IPS DF 6.9 (cell line): ENCODE measurements at regions not wholly inside any gene's neighbourhood (a gene's known extent, or its start where the extent isn't known, plus 50 kb on each side); places are given as distances from the start of the nearest gene placed in this dataset.
"Not testable (repeated sequence)": the region's sequence is repeated elsewhere in the genome, so short reads cannot be mapped to it uniquely, and the experiment has no call there.

Experiments
- DNase-seq: peaks from one replicate; pipeline ENCODE4 v3.0.0-alpha.2; 2013; ENCODE audit warnings: low read depth, low spot score
- H3K27ac ChIP-seq: one replicate; pipeline ENCODE4 v1.5.1; 2013; ENCODE audit warnings: low read length, control low read depth
- H3K27me3 ChIP-seq: 2 replicates; pipeline ENCODE4 v1.6.1; 2013; ENCODE audit warnings: mild to moderate bottlenecking, low read length; ENCODE audit not compliant: control insufficient read depth, insufficient read depth
- H3K36me3 ChIP-seq: 2 replicates; pipeline ENCODE4 v1.6.1; 2013; ENCODE audit warnings: low read length; ENCODE audit not compliant: control insufficient read depth, insufficient read depth
- H3K4me1 ChIP-seq: 2 replicates; pipeline ENCODE4 v1.6.1; 2013; ENCODE audit warnings: low read length; ENCODE audit not compliant: control insufficient read depth, insufficient read depth
- H3K4me3 ChIP-seq: 2 replicates; pipeline ENCODE4 v1.5.1; 2013; ENCODE audit warnings: mild to moderate bottlenecking, low read length
- H3K9me3 ChIP-seq: 2 replicates; pipeline ENCODE4 v1.6.1; 2013; ENCODE audit warnings: low read length, inconsistent platforms; ENCODE audit not compliant: control insufficient read depth, insufficient read depth
- whole genome bisulfite sequencing: extraction: QIAGEN DNeasy Blood & Tissue Kit; methylation state at CpG from one replicate; pipeline ENCODE4 v1.1.7; 2013; ENCODE audit warnings: mixed read lengths, missing lambda C conversion rate; ENCODE audit not compliant: insufficient read length, insufficient coverage; 5-methylcytosine and 5-hydroxymethylcytosine counted together

GRCh38 chr13:22812793-22813192, 368.0 kb upstream of the SGCG start:
- Histone ChIP-seq H3K27me3 (no peaks in the 10 kb centered on the region), H3K4me3 (no peak overlapping the region), H3K4me1 (0 out of 2 replicates have a peak, but pooled peaks cover 2% of the 10 kb centered on the region), H3K9me3 (no peaks in the 10 kb centered on the region), H3K27ac (no peak overlapping the region), H3K36me3 (no peaks in the 10 kb centered on the region)
- DNase-seq, result no peak
- WGBS, result no CpG with 5 or more reads among the region's 3 CpGs

- not testable (repeated sequence) for H3K4me3 ChIP-seq, H3K9me3 ChIP-seq, DNase-seq, H3K27ac ChIP-seq, H3K36me3 ChIP-seq, H3K27me3 ChIP-seq, H3K4me1 ChIP-seq
- no CpG with 5 or more reads among the region's 21 CpGs for WGBS
Measured at GRCh38 chr13:22813531-22814377, 367.0 kb upstream of the SGCG start.

DNA sequence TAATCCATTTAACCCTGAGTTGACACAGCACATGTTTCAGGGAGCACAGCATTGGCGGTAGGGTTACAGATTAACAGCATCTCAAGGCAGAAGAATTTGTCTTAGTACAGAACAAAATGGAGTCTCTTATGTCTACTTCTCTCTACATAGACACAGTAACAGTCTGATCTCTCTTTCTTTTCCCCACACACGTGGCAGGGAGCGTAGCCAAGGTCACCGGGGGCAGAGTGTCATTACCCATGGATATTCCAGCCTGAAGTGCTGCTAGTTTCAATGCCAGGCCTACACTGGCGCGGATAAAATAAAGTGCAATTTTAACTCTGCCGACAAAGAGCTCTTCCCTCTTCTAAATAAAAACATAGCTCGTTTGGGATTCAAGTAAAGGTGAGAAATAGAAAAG, 366.3 kb upstream of the SGCG start:
- H3K9me3 ChIP-seq, H3K27me3 ChIP-seq, H3K27ac ChIP-seq, H3K36me3 ChIP-seq, H3K4me3 ChIP-seq, DNase-seq, H3K4me1 ChIP-seq: not testable (repeated sequence)
- WGBS, result no CpG with 5 or more reads among the region's 8 CpGs

DNA sequence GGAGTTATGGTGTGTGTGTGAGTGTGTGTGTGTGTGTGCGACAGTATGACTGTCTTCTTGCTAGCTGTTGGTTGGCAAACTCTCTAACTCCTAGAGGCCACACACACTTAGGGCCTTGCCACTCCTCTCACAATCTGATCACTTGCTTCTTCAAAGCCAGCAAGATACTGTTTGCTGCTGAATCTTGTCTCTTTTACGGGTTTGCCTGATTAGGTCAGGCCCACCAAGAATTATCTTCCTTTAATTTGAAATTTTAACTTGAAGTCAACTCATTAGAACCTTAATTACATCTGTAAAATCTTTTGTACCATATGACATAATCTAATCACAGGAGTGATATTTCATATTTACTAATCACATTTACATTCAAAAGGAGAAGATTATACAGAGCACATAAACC, 359.2 kb upstream of the SGCG start:
- Histone ChIP-seq H3K36me3 (no peaks in the 10 kb centered on the region), H3K4me3 (no peak overlapping the region), H3K9me3 (no peaks in the 10 kb centered on the region), H3K4me1 (no peaks in the 10 kb centered on the region), H3K27ac (no peak overlapping the region), H3K27me3 (no peaks in the 10 kb centered on the region)
- WGBS, result no CpG with 5 or more reads among the region's 2 CpGs
- DNase-seq, result no peak

GRCh38 chr13:22825186-22825585, 355.6 kb upstream of the SGCG start:
- no peaks in the 10 kb centered on the region for H3K9me3 ChIP-seq
- H3K27ac ChIP-seq, result no peak overlapping the region
- H3K27me3 ChIP-seq, result no peaks in the 10 kb centered on the region
- no peak for DNase-seq
- H3K36me3 ChIP-seq, result no peaks in the 10 kb centered on the region
- no CpG with 5 or more reads among the region's 1 CpG for WGBS
- no peak overlapping the region for H3K4me3 ChIP-seq
- no peaks in the 10 kb centered on the region for H3K4me1 ChIP-seq

DNA sequence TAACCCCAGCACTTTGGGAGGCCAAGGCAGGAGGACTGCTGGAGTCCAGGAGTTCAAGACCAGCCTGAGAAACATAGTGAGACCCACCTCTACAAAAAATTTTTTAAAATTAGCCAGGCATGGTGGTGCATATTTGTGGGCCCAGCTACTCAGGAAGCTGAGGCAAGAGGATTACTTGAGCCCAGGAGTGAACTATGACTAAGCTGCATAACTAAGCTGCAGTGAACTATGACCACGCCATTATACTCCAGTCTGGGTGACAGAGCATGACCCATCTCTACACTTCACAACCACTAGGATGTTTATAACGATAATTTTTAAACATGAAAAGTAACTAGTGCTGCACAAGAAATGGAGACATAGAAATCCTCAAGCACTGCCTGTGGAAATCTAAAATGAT, 352.7 kb upstream of the SGCG start:
- no peaks in the 10 kb centered on the region for H3K4me1 ChIP-seq
- H3K4me3 ChIP-seq, result no peak overlapping the region
- no peaks in the 10 kb centered on the region for H3K36me3 ChIP-seq
- no peak overlapping the region for H3K27ac ChIP-seq
- no peak for DNase-seq
- H3K9me3 ChIP-seq, result no peaks in the 10 kb centered on the region
- no CpG with 5 or more reads among the region's 2 CpGs for whole genome bisulfite sequencing
- H3K27me3 ChIP-seq, result no peaks in the 10 kb centered on the region

DNA sequence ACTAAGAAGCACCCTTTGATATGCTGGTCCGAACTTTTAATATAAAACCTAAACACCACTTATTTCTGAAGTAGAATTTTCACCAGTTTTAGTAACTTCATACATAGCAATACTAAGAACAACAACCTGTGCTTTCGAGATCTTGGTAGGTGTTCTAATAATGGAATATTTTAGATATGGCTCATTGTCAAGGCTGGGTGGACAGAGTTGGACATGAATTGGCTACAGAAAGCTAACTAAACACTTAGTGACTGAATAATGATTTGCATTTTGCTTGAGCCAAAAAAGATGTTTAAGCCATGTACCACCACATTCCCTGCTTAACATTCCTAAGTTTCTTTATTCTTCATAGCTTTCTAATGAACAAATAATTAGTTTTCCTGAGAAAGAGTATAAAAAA, 344.3 kb upstream of the SGCG start:
- H3K4me3 ChIP-seq, result no peak overlapping the region
- no peaks in the 10 kb centered on the region for H3K4me1 ChIP-seq
- H3K9me3 ChIP-seq, result no peaks in the 10 kb centered on the region
- DNase-seq, result no peak
- H3K36me3 ChIP-seq, result no peaks in the 10 kb centered on the region
- no CpG with 5 or more reads among the region's 2 CpGs for WGBS
- H3K27ac ChIP-seq, result no peak overlapping the region
- no peaks in the 10 kb centered on the region for H3K27me3 ChIP-seq

DNA sequence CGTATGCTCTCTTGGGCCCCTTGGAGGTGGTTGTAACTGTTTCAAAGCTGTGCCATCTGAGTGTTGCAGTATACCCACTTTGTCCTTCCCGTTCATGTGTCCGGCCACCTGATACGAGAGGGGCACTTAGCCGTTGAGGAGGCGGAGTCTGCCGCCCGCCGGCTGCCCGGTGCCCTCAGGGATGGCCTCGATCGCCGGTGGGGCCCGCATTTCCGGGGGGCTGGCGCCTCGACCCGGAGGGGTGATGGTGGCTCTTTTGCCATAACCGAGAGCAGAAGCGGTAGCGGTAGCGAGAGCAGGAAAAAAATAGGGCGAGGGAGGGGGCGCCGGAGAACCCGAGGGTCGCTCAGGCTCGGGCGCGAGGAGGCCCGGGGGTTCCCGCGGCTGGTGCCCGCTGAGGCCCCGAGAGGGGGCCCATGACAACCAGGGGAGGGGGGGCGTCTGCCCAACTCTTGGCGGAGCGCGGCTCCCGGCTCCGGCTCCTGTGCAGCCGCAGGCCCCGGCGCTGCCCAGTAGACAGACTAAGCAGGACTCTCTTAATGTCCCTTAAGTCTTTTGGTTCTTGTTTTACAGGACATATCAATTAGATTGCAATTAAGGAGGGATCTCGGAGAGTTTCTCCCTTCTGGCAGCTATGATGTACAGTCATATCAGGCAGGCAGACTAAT, 342.7 kb upstream of the SGCG start:
- Histone ChIP-seq H3K9me3 (no peaks in the 10 kb centered on the region), H3K36me3 (no peaks in the 10 kb centered on the region), H3K27ac (no peak overlapping the region), H3K27me3 (no peaks in the 10 kb centered on the region), H3K4me3 (no peak overlapping the region), H3K4me1 (no peaks in the 10 kb centered on the region)
- WGBS, result no CpG with 5 or more reads among the region's 45 CpGs
- no peak for DNase-seq

- Histone ChIP-seq H3K27me3 (no peaks in the 10 kb centered on the region), H3K4me3 (no peak overlapping the region), H3K4me1 (no peaks in the 10 kb centered on the region), H3K9me3 (no peaks in the 10 kb centered on the region), H3K36me3 (no peaks in the 10 kb centered on the region), H3K27ac (no peak overlapping the region)
- DNase-seq, result no peak
- WGBS, result no CpG with 5 or more reads among the region's 7 CpGs
Measured at GRCh38 chr13:22839603-22840530, 340.9 kb upstream of the SGCG start.

GRCh38 chr13:22846551-22846950, 334.2 kb upstream of the SGCG start:
- Histone ChIP-seq H3K27ac (no peak overlapping the region), H3K4me1 (peaks cover 3% of the 10 kb centered on the region), H3K4me3 (no peak overlapping the region), H3K36me3 (no peaks in the 10 kb centered on the region), H3K9me3 (no peaks in the 10 kb centered on the region), H3K27me3 (no peaks in the 10 kb centered on the region)
- DNase-seq, result no peak
- no CpG with 5 or more reads among the region's 2 CpGs for WGBS
